Cardiac muscle cell (in vitro differentiated cells and primary cell): ENCODE measurements at regions not wholly inside any gene's neighbourhood (a gene's known extent, or its start where the extent isn't known, plus 50 kb on each side); places are given as distances from the start of the nearest gene placed in this dataset.
"Not testable (repeated sequence)": the region's sequence is repeated elsewhere in the genome, so short reads cannot be mapped to it uniquely, and the experiment has no call there.

ENCODE experiments used
- DNase-seq, 2 donors: peaks; one replicate each; pipeline versions ENCODE4 v3.0.0 to v3.0.0-alpha.2; 2010 to 2017; ENCODE audit warnings: low read depth in 1 of 2, low spot score in 1 of 2
- H3K27ac ChIP-seq: fragments of 200-600 bp; sonication (generic); 2 replicates; pipeline ENCODE4 v1.5.1; 2016
- H3K27me3 ChIP-seq: fragments of 200-600 bp; sonication (generic); 2 replicates; pipeline ENCODE4 v1.6.0; 2016; ENCODE audit warnings: control low read depth
- H3K36me3 ChIP-seq: fragments of 200-600 bp; sonication (generic); 2 replicates; pipeline ENCODE4 v1.5.1; 2016; ENCODE audit warnings: control low read depth
- H3K4me1 ChIP-seq: fragments of 200-600 bp; sonication (generic); 2 replicates; pipeline ENCODE4 v1.8.1; 2017; ENCODE audit warnings: low read depth, mild to moderate bottlenecking, mixed run types
- H3K4me3 ChIP-seq: fragments of 200-600 bp; sonication (generic); 2 replicates; pipeline ENCODE4 v1.5.1; 2016; ENCODE audit warnings: mild to moderate bottlenecking
- H3K9me3 ChIP-seq: fragments of 200-600 bp; sonication (generic); 2 replicates; pipeline ENCODE4 v1.5.1; 2017; ENCODE audit warnings: low read depth, mild to moderate bottlenecking, control low read depth
- CTCF ChIP-seq: IDR thresholded peaks from 2 replicates; pipeline ENCODE4 v1.5.1; 2012; ENCODE audit warnings: low read depth, mild to moderate bottlenecking, low read length

- TF ChIP-seq CTCF = no peak
- no peaks in the 10 kb centered on the region for H3K4me1 ChIP-seq
- no peak overlapping the region for H3K4me3 ChIP-seq
- H3K9me3 ChIP-seq = no peaks in the 10 kb centered on the region
- H3K36me3 ChIP-seq = no peaks in the 10 kb centered on the region
- H3K27ac ChIP-seq = no peak overlapping the region
- H3K27me3 ChIP-seq = no peaks in the 10 kb centered on the region
- no peak for DNase-seq
These were observed 147.8 kb upstream of the POGK start for GRCh38 chr1:166691476-166691875.

GRCh38 chr1:166692346-166692745, 146.9 kb upstream of the POGK start:
- Histone ChIP-seq H3K9me3 (no peaks in the 10 kb centered on the region), H3K4me3 (no peak overlapping the region), H3K27me3 (no peaks in the 10 kb centered on the region), H3K27ac (no peak overlapping the region), H3K4me1 (no peaks in the 10 kb centered on the region), H3K36me3 (no peaks in the 10 kb centered on the region)
- DNase-seq = no peak
- no peak for TF ChIP-seq CTCF

- no peak for DNase-seq
- H3K36me3 ChIP-seq = no peaks in the 10 kb centered on the region
- H3K27me3 ChIP-seq = no peaks in the 10 kb centered on the region
- no peak for TF ChIP-seq CTCF
- H3K4me3 ChIP-seq = no peak overlapping the region
- H3K27ac ChIP-seq = no peak overlapping the region
- no peaks in the 10 kb centered on the region for H3K4me1 ChIP-seq
- no peaks in the 10 kb centered on the region for H3K9me3 ChIP-seq
These were observed 146.1 kb upstream of the POGK start for GRCh38 chr1:166693158-166693557.

- Histone ChIP-seq H3K4me3 (no peak overlapping the region), H3K9me3 (no peaks in the 10 kb centered on the region), H3K36me3 (no peaks in the 10 kb centered on the region), H3K27me3 (no peaks in the 10 kb centered on the region), H3K4me1 (no peaks in the 10 kb centered on the region), H3K27ac (no peak overlapping the region)
- no peak for TF ChIP-seq CTCF
- no peak for DNase-seq
These were observed 145.5 kb upstream of the POGK start for GRCh38 chr1:166693673-166694297.

- peak in 1 of 2 donors; percentile 15 for DNase-seq
- no peaks in the 10 kb centered on the region for H3K4me1 ChIP-seq
- no peak overlapping the region for H3K4me3 ChIP-seq
- no peak for TF ChIP-seq CTCF
- H3K27me3 ChIP-seq = no peaks in the 10 kb centered on the region
- H3K9me3 ChIP-seq = no peaks in the 10 kb centered on the region
- no peaks in the 10 kb centered on the region for H3K36me3 ChIP-seq
- H3K27ac ChIP-seq = no peak overlapping the region
These were observed 144.2 kb upstream of the POGK start for GRCh38 chr1:166695115-166695514.

GRCh38 chr1:166695834-166696233, 143.4 kb upstream of the POGK start:
- not testable (repeated sequence) for H3K4me3 ChIP-seq, H3K36me3 ChIP-seq, H3K4me1 ChIP-seq, H3K9me3 ChIP-seq, DNase-seq, H3K27ac ChIP-seq, H3K27me3 ChIP-seq
